ENCODE measurements at regions not wholly inside any gene's neighbourhood (a gene's known extent, or its start where the extent isn't known, plus 50 kb on each side); places are given as distances from the start of the nearest gene placed in this dataset.
"Not testable (repeated sequence)": the region's sequence is repeated elsewhere in the genome, so short reads cannot be mapped to it uniquely, and the experiment has no call there.

- peaks cover 26% of the 10 kb centered on the region for H3K9me3 Mint-ChIP-seq (ENCODE audit: unreplicated experiment)
- not testable (repeated sequence) for DNase-seq
These were observed 745.5 kb upstream of the TPTE start for GRCh38 chr21:9775877-9776276.

GRCh38 chr21:9776286-9777020 lies 744.9 kb upstream of the TPTE start:
- H3K9me3 ChIP-seq; H3K4me3 Mint-ChIP-seq (ENCODE audit: unreplicated experiment); H3K4me1 ChIP-seq; POLR2A ChIA-PET; BruUV-seq (replicated peaks); CTCF ChIA-PET; H3K27me3 ChIP-seq (replicated peaks; ENCODE audit: control insufficient read depth, insufficient read depth, low read length); H3K36me3 Mint-ChIP-seq (ENCODE audit: insufficient read depth, unreplicated experiment); intact Hi-C loops (cut with micrococcal nuclease; ENCODE audit: unreplicated experiment); DNase-seq; H3K27me3 Mint-ChIP-seq (ENCODE audit: insufficient read depth, unreplicated experiment); H3K36me3 ChIP-seq (ENCODE audit: control insufficient read depth, insufficient read depth, low read length); H3K4me1 Mint-ChIP-seq (ENCODE audit: low read depth, unreplicated experiment); H3K4me3 ChIP-seq (ENCODE audit: low read depth, low read length); H3K27ac Mint-ChIP-seq (ENCODE audit: unreplicated experiment): not testable (repeated sequence)
- peaks cover 26% of the 10 kb centered on the region for H3K9me3 Mint-ChIP-seq (ENCODE audit: unreplicated experiment)

More at GRCh38 chr21:9775877-9776276, 745.5 kb upstream of the TPTE start:
- BruUV-seq (replicated peaks); H3K27me3 ChIP-seq (replicated peaks; ENCODE audit: control insufficient read depth, insufficient read depth, low read length); H3K4me3 ChIP-seq (ENCODE audit: low read depth, low read length); CTCF ChIA-PET; H3K36me3 Mint-ChIP-seq (ENCODE audit: insufficient read depth, unreplicated experiment); H3K27ac Mint-ChIP-seq (ENCODE audit: unreplicated experiment); POLR2A ChIA-PET; H3K4me1 ChIP-seq; H3K4me3 Mint-ChIP-seq (ENCODE audit: unreplicated experiment); H3K36me3 ChIP-seq (ENCODE audit: control insufficient read depth, insufficient read depth, low read length); H3K9me3 ChIP-seq; intact Hi-C loops (cut with micrococcal nuclease; ENCODE audit: unreplicated experiment); H3K27me3 Mint-ChIP-seq (ENCODE audit: insufficient read depth, unreplicated experiment); H3K4me1 Mint-ChIP-seq (ENCODE audit: low read depth, unreplicated experiment): not testable (repeated sequence)

GRCh38 chr21:9778541-9778940 lies 742.8 kb upstream of the TPTE start:
- H3K4me3 Mint-ChIP-seq (ENCODE audit: unreplicated experiment); H3K4me1 ChIP-seq; H3K27me3 ChIP-seq (replicated peaks; ENCODE audit: control insufficient read depth, insufficient read depth, low read length); H3K4me3 ChIP-seq (ENCODE audit: low read depth, low read length); H3K27me3 Mint-ChIP-seq (ENCODE audit: insufficient read depth, unreplicated experiment); H3K9me3 ChIP-seq; DNase-seq; H3K36me3 ChIP-seq (ENCODE audit: control insufficient read depth, insufficient read depth, low read length); CTCF ChIA-PET; BruUV-seq (replicated peaks); POLR2A ChIA-PET; H3K36me3 Mint-ChIP-seq (ENCODE audit: insufficient read depth, unreplicated experiment); intact Hi-C loops (cut with micrococcal nuclease; ENCODE audit: unreplicated experiment); H3K4me1 Mint-ChIP-seq (ENCODE audit: low read depth, unreplicated experiment); H3K27ac Mint-ChIP-seq (ENCODE audit: unreplicated experiment): not testable (repeated sequence)
- peaks cover 26% of the 10 kb centered on the region for H3K9me3 Mint-ChIP-seq (ENCODE audit: unreplicated experiment)

- Mint-ChIP-seq H3K9me3 (ENCODE audit: unreplicated experiment) (peaks cover 15% of the 10 kb centered on the region), H3K27me3 (ENCODE audit: insufficient read depth, unreplicated experiment) (peaks cover 2% of the 10 kb centered on the region), H3K4me3 (ENCODE audit: unreplicated experiment) (no peak overlapping the region), H3K4me1 (ENCODE audit: low read depth, unreplicated experiment) (no peaks in the 10 kb centered on the region), H3K27ac (ENCODE audit: unreplicated experiment) (no peak overlapping the region), H3K36me3 (ENCODE audit: insufficient read depth, unreplicated experiment) (no peaks in the 10 kb centered on the region)
- no peak for TF ChIP-seq CTCF (IDR thresholded peaks at IDR 0.05; ENCODE audit: insufficient read depth in 1 of 2, low read depth in 1 of 2, low read length in 1 of 2, severe bottlenecking in 1 of 2, unreplicated experiment in 1 of 2)
- Histone ChIP-seq H3K9me3 (no peaks in the 10 kb centered on the region), H3K36me3 (ENCODE audit: control insufficient read depth, insufficient read depth, low read length) (no peaks in the 10 kb centered on the region), H3K4me1 (no peaks in the 10 kb centered on the region), H3K4me3 (ENCODE audit: low read depth, low read length) (no peak overlapping the region), H3K27me3 (replicated peaks; ENCODE audit: control insufficient read depth, insufficient read depth, low read length) (no peaks in the 10 kb centered on the region)
- CTCF ChIA-PET: no interaction called here
- BruUV-seq (replicated peaks): no TSS peak
- POLR2A ChIA-PET: no interaction called here
- DNase-seq: no peak
- intact Hi-C loops (cut with micrococcal nuclease; ENCODE audit: unreplicated experiment): no loop called here
These were observed 740.9 kb upstream of the TPTE start for GRCh38 chr21:9780441-9780937.

- CTCF ChIA-PET; H3K36me3 Mint-ChIP-seq (ENCODE audit: insufficient read depth, unreplicated experiment); BruUV-seq (replicated peaks); DNase-seq; H3K4me1 ChIP-seq; H3K9me3 Mint-ChIP-seq (ENCODE audit: unreplicated experiment); H3K4me3 Mint-ChIP-seq (ENCODE audit: unreplicated experiment); POLR2A ChIA-PET; H3K9me3 ChIP-seq; H3K27ac Mint-ChIP-seq (ENCODE audit: unreplicated experiment); H3K27me3 Mint-ChIP-seq (ENCODE audit: insufficient read depth, unreplicated experiment); intact Hi-C loops (cut with micrococcal nuclease; ENCODE audit: unreplicated experiment); H3K4me1 Mint-ChIP-seq (ENCODE audit: low read depth, unreplicated experiment); H3K27me3 ChIP-seq (replicated peaks; ENCODE audit: control insufficient read depth, insufficient read depth, low read length); H3K4me3 ChIP-seq (ENCODE audit: low read depth, low read length); H3K36me3 ChIP-seq (ENCODE audit: control insufficient read depth, insufficient read depth, low read length): not testable (repeated sequence)
These were observed 737.8 kb upstream of the TPTE start for GRCh38 chr21:9783587-9783986.

- H3K27me3 ChIP-seq (replicated peaks; ENCODE audit: control insufficient read depth, insufficient read depth, low read length); H3K4me3 ChIP-seq (ENCODE audit: low read depth, low read length); H3K27me3 Mint-ChIP-seq (ENCODE audit: insufficient read depth, unreplicated experiment); POLR2A ChIA-PET; H3K36me3 Mint-ChIP-seq (ENCODE audit: insufficient read depth, unreplicated experiment); CTCF ChIA-PET; H3K9me3 Mint-ChIP-seq (ENCODE audit: unreplicated experiment); H3K4me1 ChIP-seq; H3K9me3 ChIP-seq; H3K4me1 Mint-ChIP-seq (ENCODE audit: low read depth, unreplicated experiment); H3K27ac Mint-ChIP-seq (ENCODE audit: unreplicated experiment); H3K36me3 ChIP-seq (ENCODE audit: control insufficient read depth, insufficient read depth, low read length); intact Hi-C loops (cut with micrococcal nuclease; ENCODE audit: unreplicated experiment); H3K4me3 Mint-ChIP-seq (ENCODE audit: unreplicated experiment); DNase-seq; BruUV-seq (replicated peaks): not testable (repeated sequence)
These were observed 737.2 kb upstream of the TPTE start for GRCh38 chr21:9784201-9784600.
